ENCODE measurements at regions not wholly inside any gene's neighbourhood (a gene's known extent, or its start where the extent isn't known, plus 50 kb on each side); places are given as distances from the start of the nearest gene placed in this dataset.

GRCh38 chr21:35854281-35854680 is 206.0 kb downstream of the SETD4 start:
- no peak for DNase-seq
- Histone ChIP-seq H3K36me3 (replicated peaks in 1 of 2) (no peaks in the 10 kb centered on the region), H3K4me3 (no peak overlapping the region), H3K27me3 (no peaks in the 10 kb centered on the region), H3K9me3 (replicated peaks in 1 of 3) (no peaks in the 10 kb centered on the region), H3K27ac (no peak overlapping the region), H3K4me1 (replicated peaks in 1 of 2) (peaks cover 0 to 11% of the 10 kb centered on the region in 2 donors)
- TF ChIP-seq CTCF (IDR thresholded peaks at IDR 0.05) (no peak), POLR2A (IDR thresholded peaks at IDR 0.05) (no peak)
- WGBS, 4 donors, result 81 to 94% (median 91%) methylated on average over 7 of the region's 7 CpGs
- intact Hi-C loops (cut with DNase I), result no loop called here

- H3K27me3 ChIP-seq, result no peaks in the 10 kb centered on the region
- H3K27ac ChIP-seq, result no peak overlapping the region
- TF ChIP-seq CTCF (IDR thresholded peaks at IDR 0.05) (no peak), POLR2A (IDR thresholded peaks at IDR 0.05) (no peak)
- 68 to 75% (median 72%) methylated on average over 9 of the region's 9 CpGs for WGBS, 4 donors
- intact Hi-C loops (cut with DNase I), result no loop called here
- peaks cover 0 to 11% of the 10 kb centered on the region in 2 donors for H3K4me1 ChIP-seq (replicated peaks in 1 of 2)
- no peaks in the 10 kb centered on the region for H3K9me3 ChIP-seq (replicated peaks in 1 of 3)
- DNase-seq, result no peak
- no peaks in the 10 kb centered on the region for H3K36me3 ChIP-seq (replicated peaks in 1 of 2)
- H3K4me3 ChIP-seq, result no peak overlapping the region
Observed at GRCh38 chr21:35853321-35854239, 206.7 kb downstream of the SETD4 start.

- DNase-seq, result no peak
- Histone ChIP-seq H3K36me3 (replicated peaks in 1 of 2) (no peaks in the 10 kb centered on the region), H3K9me3 (replicated peaks in 1 of 3) (no peaks in the 10 kb centered on the region), H3K27ac (no peak overlapping the region), H3K4me3 (no peak overlapping the region), H3K4me1 (replicated peaks in 1 of 2) (peaks cover 0 to 11% of the 10 kb centered on the region in 2 donors), H3K27me3 (no peaks in the 10 kb centered on the region)
- TF ChIP-seq POLR2A (IDR thresholded peaks at IDR 0.05) (no peak), CTCF (IDR thresholded peaks at IDR 0.05) (no peak)
- 33 to 50% (median 40%) methylated on average over 2 of the region's 2 CpGs for WGBS, 4 donors
- intact Hi-C loops (cut with DNase I), result no loop called here
Observed at GRCh38 chr21:35852820-35853219, 207.5 kb downstream of the SETD4 start.

- WGBS, 4 donors, result 64 to 82% (median 76%) methylated on average over 7 to 9 of the region's 9 CpGs
- H3K4me3 ChIP-seq, result no peak overlapping the region
- H3K27ac ChIP-seq, result peak overlapping the region in 2 of 5 donors; percentile 32 to 79
Observed at GRCh38 chr21:35850542-35851103, 209.7 kb downstream of the SETD4 start.

More at GRCh38 chr21:35850542-35851103, 209.7 kb downstream of the SETD4 start:
- Histone ChIP-seq H3K4me1 (replicated peaks in 1 of 2) (peaks cover 0 to 11% of the 10 kb centered on the region in 2 donors), H3K9me3 (replicated peaks in 1 of 3) (no peaks in the 10 kb centered on the region), H3K27me3 (no peaks in the 10 kb centered on the region), H3K36me3 (replicated peaks in 1 of 2) (no peaks in the 10 kb centered on the region)
- peak in 1 of 7 donors; percentile 7 for DNase-seq
- TF ChIP-seq POLR2A (IDR thresholded peaks at IDR 0.05), result no peak
- no peak for TF ChIP-seq CTCF (IDR thresholded peaks at IDR 0.05)
- intact Hi-C loops (cut with DNase I), result no loop called here

All from adrenal gland (tissue), 9 donors.